PC-9 (cell line): ENCODE measurements at regions not wholly inside any gene's neighbourhood (a gene's known extent, or its start where the extent isn't known, plus 50 kb on each side); places are given as distances from the start of the nearest gene placed in this dataset.

Experiments used
- BruUV-seq: library from RNA; stranded (reverse); fragments of 400-500 nt; replicated peaks from 2 replicates; lab custom pipeline; 2021; lab: Mats Ljungman, UMichigan
- CTCF ChIA-PET: fragments of 300-600 bp; sonication (Branson Sonifier 250); formaldehyde crosslinking; loops from one replicate; lab custom pipeline; 2022; ENCODE audit warnings: antibody characterized with exemption; lab: Charles Lee
- POLR2A ChIA-PET: fragments of 300-600 bp; sonication (Branson Sonifier 250); formaldehyde crosslinking; loops from one replicate; lab custom pipeline; 2022; ENCODE audit warnings: antibody characterized with exemption; ENCODE audit not compliant: unreplicated experiment; lab: Charles Lee
- DNase-seq, 2 experiments: peaks; one replicate each; pipeline versions ENCODE4 v3.0.0 to v3.0.0-alpha.2; 2015 to 2022; ENCODE audit warnings: mixed read lengths in 1 of 2
- H2AFZ ChIP-seq: fragments of 200-600 bp; sonication (generic); 2 replicates; pipeline ENCODE4 v1.8.1; 2017; ENCODE audit warnings: antibody characterized with exemption
- H3F3A ChIP-seq: fragments of 200-600 bp; sonication (generic); 2 replicates; pipeline ENCODE4 v1.8.1; 2017; ENCODE audit warnings: antibody characterized with exemption, mild to moderate bottlenecking, low read depth; ENCODE audit not compliant: insufficient read depth
- H3K27ac ChIP-seq: fragments of 200-600 bp; sonication (generic); 2 replicates; pipeline ENCODE4 v1.6.1; 2016; ENCODE audit warnings: mixed run types
- H3K27me3 ChIP-seq: fragments of 200-600 bp; sonication (generic); 2 replicates; pipeline ENCODE4 v1.6.1; 2016; ENCODE audit warnings: low read depth, mixed run types; ENCODE audit not compliant: insufficient read depth
- H3K36me3 ChIP-seq: fragments of 200-600 bp; sonication (generic); 2 replicates; pipeline ENCODE4 v1.6.1; 2016; ENCODE audit warnings: low read depth, mixed run types
- H3K4me1 ChIP-seq: fragments of 200-600 bp; sonication (generic); replicated peaks from 2 replicates; pipeline ENCODE4 v1.6.1; 2016; ENCODE audit warnings: mixed run types; ENCODE audit not compliant: insufficient read depth
- H3K4me2 ChIP-seq: fragments of 200-600 bp; sonication (generic); 2 replicates; pipeline ENCODE4 v1.6.1; 2017; ENCODE audit warnings: mixed run types
- H3K4me3 ChIP-seq: fragments of 200-600 bp; sonication (generic); 2 replicates; pipeline ENCODE4 v1.6.1; 2016; ENCODE audit warnings: mixed run types
- H3K79me2 ChIP-seq: fragments of 200-600 bp; sonication (generic); 2 replicates; pipeline ENCODE4 v1.6.1; 2017; ENCODE audit warnings: low read depth, mixed run types
- H3K9me2 ChIP-seq: fragments of 200-600 bp; sonication (generic); 2 replicates; pipeline ENCODE4 v1.8.1; 2017; ENCODE audit warnings: mild to moderate bottlenecking; ENCODE audit not compliant: insufficient read depth
- H3K9me3 ChIP-seq: fragments of 200-600 bp; sonication (generic); 2 replicates; pipeline ENCODE4 v1.8.1; 2016; ENCODE audit warnings: low read depth; ENCODE audit not compliant: insufficient read depth
- H4K20me1 ChIP-seq: fragments of 200-600 bp; sonication (generic); 2 replicates; pipeline ENCODE4 v1.8.1; 2017; ENCODE audit not compliant: insufficient read depth
- EZH2 ChIP-seq: fragments of 200-600 bp; sonication (generic); IDR thresholded peaks from 2 replicates; pipeline ENCODE4 v1.8.0; 2017; ENCODE audit warnings: antibody characterized with exemption, low read depth
- intact Hi-C: fragments of 100-400 bp; cut with micrococcal nuclease; formaldehyde crosslinking; loops from one replicate; pipeline ENCODE4 v1.10.0; 2022; ENCODE audit not compliant: unreplicated experiment
- TF ChIP-seq, protein P1 (sequence below): fragments of 200-600 bp; sonication (generic); conservative IDR thresholded peaks from 2 replicates; pipeline ENCODE4 v1.6.1; 2017; ENCODE audit warnings: mixed run types, antibody characterized with exemption, mild to moderate bottlenecking, moderate library complexity

DNA sequence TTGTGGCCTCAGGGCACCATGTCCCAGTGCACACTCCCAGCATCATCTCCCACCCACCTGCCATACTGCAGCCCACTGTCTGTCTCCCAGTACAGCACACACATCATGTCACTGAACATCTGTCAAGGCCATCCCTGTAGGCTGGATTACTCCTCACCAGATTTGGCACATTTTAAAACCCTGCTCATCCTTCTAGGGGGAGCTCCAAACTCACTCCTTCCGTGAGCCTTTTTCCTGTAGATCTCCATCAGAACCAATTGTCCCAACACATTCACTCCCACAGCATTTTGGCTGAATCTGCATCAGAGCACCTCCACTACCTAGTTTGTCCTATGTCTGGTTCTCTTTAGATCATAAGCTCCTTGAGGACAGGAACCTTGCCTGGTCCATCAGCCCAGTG, 58.6 kb upstream of the GRIK3 start:
- no TSS peak for BruUV-seq
- no peaks in the 10 kb centered on the region for H3F3A ChIP-seq
- no peaks in the 10 kb centered on the region; the same call in 1 of the 2 replicates for H4K20me1 ChIP-seq
- H3K4me2 ChIP-seq, result no peak overlapping the region
- no peak for TF ChIP-seq EZH2
- TF ChIP-seq, protein P1, sequence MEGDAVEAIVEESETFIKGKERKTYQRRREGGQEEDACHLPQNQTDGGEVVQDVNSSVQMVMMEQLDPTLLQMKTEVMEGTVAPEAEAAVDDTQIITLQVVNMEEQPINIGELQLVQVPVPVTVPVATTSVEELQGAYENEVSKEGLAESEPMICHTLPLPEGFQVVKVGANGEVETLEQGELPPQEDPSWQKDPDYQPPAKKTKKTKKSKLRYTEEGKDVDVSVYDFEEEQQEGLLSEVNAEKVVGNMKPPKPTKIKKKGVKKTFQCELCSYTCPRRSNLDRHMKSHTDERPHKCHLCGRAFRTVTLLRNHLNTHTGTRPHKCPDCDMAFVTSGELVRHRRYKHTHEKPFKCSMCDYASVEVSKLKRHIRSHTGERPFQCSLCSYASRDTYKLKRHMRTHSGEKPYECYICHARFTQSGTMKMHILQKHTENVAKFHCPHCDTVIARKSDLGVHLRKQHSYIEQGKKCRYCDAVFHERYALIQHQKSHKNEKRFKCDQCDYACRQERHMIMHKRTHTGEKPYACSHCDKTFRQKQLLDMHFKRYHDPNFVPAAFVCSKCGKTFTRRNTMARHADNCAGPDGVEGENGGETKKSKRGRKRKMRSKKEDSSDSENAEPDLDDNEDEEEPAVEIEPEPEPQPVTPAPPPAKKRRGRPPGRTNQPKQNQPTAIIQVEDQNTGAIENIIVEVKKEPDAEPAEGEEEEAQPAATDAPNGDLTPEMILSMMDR, result no peak
- ChIA-PET POLR2A (no interaction called here), CTCF (no interaction called here)
- H3K27ac ChIP-seq, result no peak overlapping the region
- no peaks in the 10 kb centered on the region; the same call in 1 of the 2 replicates for H3K9me2 ChIP-seq
- no peaks in the 10 kb centered on the region for H3K4me1 ChIP-seq
- peaks cover 55% of the 10 kb centered on the region for H3K27me3 ChIP-seq
- no peak for DNase-seq
- no peaks in the 10 kb centered on the region for H3K9me3 ChIP-seq
- no peak overlapping the region for H2AFZ ChIP-seq
- no peaks in the 10 kb centered on the region for H3K36me3 ChIP-seq
- no peak overlapping the region for H3K4me3 ChIP-seq
- no peaks in the 10 kb centered on the region for H3K79me2 ChIP-seq
- intact Hi-C loops, result no loop called here

DNA sequence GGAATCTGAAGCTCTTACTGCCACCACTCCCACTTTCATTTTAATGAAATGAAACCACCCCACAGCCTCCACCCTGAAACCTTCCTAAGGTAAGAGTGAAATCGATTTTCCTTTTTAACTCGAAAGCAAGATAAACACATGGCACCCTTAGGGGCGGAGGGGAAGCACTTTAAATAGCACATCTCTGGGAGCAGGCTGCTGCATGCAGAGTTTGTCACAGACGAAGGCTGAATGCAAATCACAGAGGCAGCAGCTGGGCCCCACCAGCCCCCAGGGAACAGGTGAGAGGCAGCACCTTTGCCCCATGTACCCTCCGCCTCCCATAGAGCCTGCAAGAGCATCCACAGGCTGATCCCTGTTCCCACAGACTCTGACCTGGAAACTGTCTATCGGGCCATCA, 60.0 kb upstream of the GRIK3 start:
- Histone ChIP-seq H3K4me3 (no peak overlapping the region), H2AFZ (no peak overlapping the region), H3F3A (no peaks in the 10 kb centered on the region), H3K4me2 (no peak overlapping the region), H3K27ac (no peak overlapping the region), H3K9me3 (no peaks in the 10 kb centered on the region), H4K20me1 (no peaks in the 10 kb centered on the region; the same call in 1 of the 2 replicates), H3K79me2 (no peaks in the 10 kb centered on the region), H3K36me3 (no peaks in the 10 kb centered on the region), H3K9me2 (no peaks in the 10 kb centered on the region; the same call in 1 of the 2 replicates), H3K27me3 (peaks cover 57% of the 10 kb centered on the region), H3K4me1 (no peaks in the 10 kb centered on the region)
- POLR2A ChIA-PET, result no interaction called here
- TF ChIP-seq, protein P1, result no peak
- no peak for TF ChIP-seq EZH2
- BruUV-seq, result no TSS peak
- CTCF ChIA-PET, result no interaction called here
- intact Hi-C loops, result no loop called here
- no peak for DNase-seq

DNA sequence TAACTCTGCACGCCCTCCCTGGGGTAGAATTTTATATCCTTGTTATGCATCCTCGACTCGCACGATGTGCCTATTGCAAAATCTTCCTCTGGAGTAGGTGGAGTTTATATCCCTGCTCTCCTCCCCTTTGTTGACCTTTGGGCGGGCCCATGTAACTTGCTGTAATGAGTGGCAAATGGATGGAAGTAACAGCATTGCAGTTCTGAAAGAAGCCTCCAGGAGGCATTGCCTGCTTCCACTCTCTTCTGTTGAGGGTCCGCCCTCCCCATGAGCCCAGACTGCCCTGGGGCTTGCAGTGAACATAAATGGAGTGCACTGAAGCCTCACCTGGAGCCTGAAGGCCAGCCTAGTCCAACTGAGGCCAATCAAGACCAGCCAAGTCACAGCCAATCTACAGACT, 62.2 kb upstream of the GRIK3 start:
- H3K9me3 ChIP-seq, result no peaks in the 10 kb centered on the region
- peak in 1 of 2 experiments; percentile 38 for DNase-seq
- no TSS peak for BruUV-seq
- no peak overlapping the region for H3K27ac ChIP-seq
- peaks cover 48% of the 10 kb centered on the region for H3K27me3 ChIP-seq
- no peak overlapping the region for H3K4me2 ChIP-seq
- no peak overlapping the region for H3K4me3 ChIP-seq
- H3K9me2 ChIP-seq, result no peaks in the 10 kb centered on the region
- TF ChIP-seq EZH2, result no peak
- TF ChIP-seq, protein P1, result peak; percentile 49
- ChIA-PET POLR2A (no interaction called here), CTCF (no interaction called here)
- no peaks in the 10 kb centered on the region for H3K4me1 ChIP-seq
- intact Hi-C loops, result no loop called here
- no peaks in the 10 kb centered on the region for H3K36me3 ChIP-seq
- no peaks in the 10 kb centered on the region for H3F3A ChIP-seq
- no peaks in the 10 kb centered on the region; the same call in 1 of the 2 replicates for H4K20me1 ChIP-seq
- H3K79me2 ChIP-seq, result no peaks in the 10 kb centered on the region
- no peak overlapping the region for H2AFZ ChIP-seq
